ENCODE measurements at regions not wholly inside any gene's neighbourhood (a gene's known extent, or its start where the extent isn't known, plus 50 kb on each side); places are given as distances from the start of the nearest gene placed in this dataset.

GRCh38 chr12:41981758-41982157 lies 162.9 kb downstream of the GXYLT1 start:
- Histone ChIP-seq H3K27me3 (replicated peaks in 1 of 2; ENCODE audit: control insufficient read depth in 2 of 2, insufficient read depth in 2 of 2, low read length in 1 of 2) (no peaks in the 10 kb centered on the region), H4K20me1 (ENCODE audit: control insufficient read depth, insufficient read depth) (no peaks in the 10 kb centered on the region), H3K9ac (ENCODE audit: control insufficient read depth, insufficient read depth, low read length) (no peak overlapping the region), H3K9me3 (replicated peaks; ENCODE audit: control insufficient read depth, insufficient read depth, low read length) (no peaks in the 10 kb centered on the region), H3K4me3 (no peak overlapping the region), H3K4me2 (ENCODE audit: control insufficient read depth, insufficient read depth) (no peak overlapping the region), H3K36me3 (ENCODE audit: control insufficient read depth in 2 of 2, insufficient read depth in 2 of 2, low read length in 1 of 2) (no peaks in the 10 kb centered on the region), H3K27ac (ENCODE audit: control insufficient read depth, insufficient read depth) (no peak overlapping the region), H3K79me2 (ENCODE audit: control insufficient read depth, insufficient read depth, low read length) (no peaks in the 10 kb centered on the region), H3K4me1 (ENCODE audit: control insufficient read depth, insufficient read depth, low read length) (no peaks in the 10 kb centered on the region), H2AFZ (ENCODE audit: control insufficient read depth, low read depth, low read length) (no peak overlapping the region)
- WGBS (ENCODE audit: insufficient coverage, insufficient replicate concordance, low lambda C conversion rate, missing lambda C conversion rate): 0% methylated on average over 1 of the region's 1 CpG
- BruUV-seq (replicated peaks): no TSS peak
- no peak for ATAC-seq
- intact Hi-C loops (cut with micrococcal nuclease; ENCODE audit: unreplicated experiment) (no loop called here), in situ Hi-C loops (cut with MboI) (no loop called here)
- RAD21 ChIA-PET (ENCODE audit: unreplicated experiment): no interaction called here
- FAIRE-seq: no peak
- POLR2A ChIA-PET: no interaction called here
- no peak for DNase-seq (ENCODE audit: low read depth, low spot score)
- CTCF ChIA-PET: no interaction called here
- no peak for TF ChIP-seq MTA2 (IDR thresholded peaks at IDR 0.05; ENCODE audit: low read depth)
- SMC1A ChIA-PET (ENCODE audit: uncharacterized antibody, unreplicated experiment): no interaction called here

GRCh38 chr12:41981013-41981412 lies 163.7 kb downstream of the GXYLT1 start:
- no peak for FAIRE-seq
- BruUV-seq (replicated peaks): no TSS peak
- Histone ChIP-seq H4K20me1 (ENCODE audit: control insufficient read depth, insufficient read depth) (no peaks in the 10 kb centered on the region), H2AFZ (ENCODE audit: control insufficient read depth, low read depth, low read length) (no peak overlapping the region), H3K9me3 (replicated peaks; ENCODE audit: control insufficient read depth, insufficient read depth, low read length) (no peaks in the 10 kb centered on the region), H3K4me1 (ENCODE audit: control insufficient read depth, insufficient read depth, low read length) (no peaks in the 10 kb centered on the region), H3K27ac (ENCODE audit: control insufficient read depth, insufficient read depth) (no peak overlapping the region), H3K9ac (ENCODE audit: control insufficient read depth, insufficient read depth, low read length) (no peak overlapping the region), H3K79me2 (ENCODE audit: control insufficient read depth, insufficient read depth, low read length) (no peaks in the 10 kb centered on the region), H3K36me3 (ENCODE audit: control insufficient read depth in 2 of 2, insufficient read depth in 2 of 2, low read length in 1 of 2) (no peaks in the 10 kb centered on the region), H3K27me3 (replicated peaks in 1 of 2; ENCODE audit: control insufficient read depth in 2 of 2, insufficient read depth in 2 of 2, low read length in 1 of 2) (no peaks in the 10 kb centered on the region), H3K4me2 (ENCODE audit: control insufficient read depth, insufficient read depth) (no peak overlapping the region), H3K4me3 (no peak overlapping the region)
- ATAC-seq: no peak
- TF ChIP-seq LARP7 (IDR thresholded peaks at IDR 0.05) (no peak), CHD1 (IDR thresholded peaks at IDR 0.05; ENCODE audit: low read depth, low read length) (no peak), TCF12 (IDR thresholded peaks at IDR 0.05; ENCODE audit: low read depth, low read length) (no peak), RELA (IDR thresholded peaks at IDR 0.05; ENCODE audit: borderline replicate concordance, partially characterized antibody) (no peak), RBBP5 (conservative IDR thresholded peaks at IDR 0.05) (no peak), KAT2A (conservative IDR thresholded peaks at IDR 0.05; ENCODE audit: control insufficient read depth, low read depth, low read length) (no peak), ZSCAN29 (IDR thresholded peaks at IDR 0.05) (no peak), IKZF1 (conservative IDR thresholded peaks at IDR 0.05) (no peak), IRF4 (IDR thresholded peaks at IDR 0.05; ENCODE audit: low read depth, low read length) (no peak)
- TF ChIP-seq, protein P1, sequence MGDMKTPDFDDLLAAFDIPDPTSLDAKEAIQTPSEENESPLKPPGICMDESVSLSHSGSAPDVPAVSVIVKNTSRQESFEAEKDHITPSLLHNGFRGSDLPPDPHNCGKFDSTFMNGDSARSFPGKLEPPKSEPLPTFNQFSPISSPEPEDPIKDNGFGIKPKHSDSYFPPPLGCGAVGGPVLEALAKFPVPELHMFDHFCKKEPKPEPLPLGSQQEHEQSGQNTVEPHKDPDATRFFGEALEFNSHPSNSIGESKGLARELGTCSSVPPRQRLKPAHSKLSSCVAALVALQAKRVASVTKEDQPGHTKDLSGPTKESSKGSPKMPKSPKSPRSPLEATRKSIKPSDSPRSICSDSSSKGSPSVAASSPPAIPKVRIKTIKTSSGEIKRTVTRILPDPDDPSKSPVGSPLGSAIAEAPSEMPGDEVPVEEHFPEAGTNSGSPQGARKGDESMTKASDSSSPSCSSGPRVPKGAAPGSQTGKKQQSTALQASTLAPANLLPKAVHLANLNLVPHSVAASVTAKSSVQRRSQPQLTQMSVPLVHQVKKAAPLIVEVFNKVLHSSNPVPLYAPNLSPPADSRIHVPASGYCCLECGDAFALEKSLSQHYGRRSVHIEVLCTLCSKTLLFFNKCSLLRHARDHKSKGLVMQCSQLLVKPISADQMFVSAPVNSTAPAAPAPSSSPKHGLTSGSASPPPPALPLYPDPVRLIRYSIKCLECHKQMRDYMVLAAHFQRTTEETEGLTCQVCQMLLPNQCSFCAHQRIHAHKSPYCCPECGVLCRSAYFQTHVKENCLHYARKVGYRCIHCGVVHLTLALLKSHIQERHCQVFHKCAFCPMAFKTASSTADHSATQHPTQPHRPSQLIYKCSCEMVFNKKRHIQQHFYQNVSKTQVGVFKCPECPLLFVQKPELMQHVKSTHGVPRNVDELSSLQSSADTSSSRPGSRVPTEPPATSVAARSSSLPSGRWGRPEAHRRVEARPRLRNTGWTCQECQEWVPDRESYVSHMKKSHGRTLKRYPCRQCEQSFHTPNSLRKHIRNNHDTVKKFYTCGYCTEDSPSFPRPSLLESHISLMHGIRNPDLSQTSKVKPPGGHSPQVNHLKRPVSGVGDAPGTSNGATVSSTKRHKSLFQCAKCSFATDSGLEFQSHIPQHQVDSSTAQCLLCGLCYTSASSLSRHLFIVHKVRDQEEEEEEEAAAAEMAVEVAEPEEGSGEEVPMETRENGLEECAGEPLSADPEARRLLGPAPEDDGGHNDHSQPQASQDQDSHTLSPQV (IDR thresholded peaks at IDR 0.05): no peak
- TF ChIP-seq, protein P2, sequence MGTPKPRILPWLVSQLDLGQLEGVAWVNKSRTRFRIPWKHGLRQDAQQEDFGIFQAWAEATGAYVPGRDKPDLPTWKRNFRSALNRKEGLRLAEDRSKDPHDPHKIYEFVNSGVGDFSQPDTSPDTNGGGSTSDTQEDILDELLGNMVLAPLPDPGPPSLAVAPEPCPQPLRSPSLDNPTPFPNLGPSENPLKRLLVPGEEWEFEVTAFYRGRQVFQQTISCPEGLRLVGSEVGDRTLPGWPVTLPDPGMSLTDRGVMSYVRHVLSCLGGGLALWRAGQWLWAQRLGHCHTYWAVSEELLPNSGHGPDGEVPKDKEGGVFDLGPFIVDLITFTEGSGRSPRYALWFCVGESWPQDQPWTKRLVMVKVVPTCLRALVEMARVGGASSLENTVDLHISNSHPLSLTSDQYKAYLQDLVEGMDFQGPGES (IDR thresholded peaks at IDR 0.05): no peak
- in situ Hi-C loops (cut with MboI): no loop called here
- POLR2A ChIA-PET: no interaction called here
- CTCF ChIA-PET: no interaction called here
- RAD21 ChIA-PET (ENCODE audit: unreplicated experiment): no interaction called here
- DNase-seq (ENCODE audit: low read depth, low spot score): no peak
- intact Hi-C loops (cut with micrococcal nuclease; ENCODE audit: unreplicated experiment): no loop called here
- SMC1A ChIA-PET (ENCODE audit: uncharacterized antibody, unreplicated experiment): interaction anchor here (1.2 kb wide), 1 partner anchor 44 kb away, joined by 4 read pairs; no protein-coding TSS in a partner anchor
- WGBS (ENCODE audit: insufficient coverage, insufficient replicate concordance, low lambda C conversion rate, missing lambda C conversion rate): 84% methylated on average over 2 of the region's 2 CpGs

Data from GM12878 (cell line).